ENCODE measurements at regions not wholly inside any gene's neighbourhood (a gene's known extent, or its start where the extent isn't known, plus 50 kb on each side); places are given as distances from the start of the nearest gene placed in this dataset.

GRCh38 chr18:4888251-4889040 is 308.6 kb downstream of the AKAIN1 start:
- no peak for TF ChIP-seq CTCF (IDR thresholded peaks at IDR 0.05; ENCODE audit: low read depth, low read length)
- DNase-seq (ENCODE audit: low read depth, low spot score): no peak

GRCh38 chr18:4878480-4878879 is 318.6 kb downstream of the AKAIN1 start:
- ChIA-PET POLR2A (no interaction called here), CTCF (no interaction called here)
- Histone ChIP-seq H3K4me3 (ENCODE audit: low read depth, low read length) (no peak overlapping the region), H3K9me3 (ENCODE audit: control insufficient read depth, insufficient read depth, low read length) (peaks cover 4% of the 10 kb centered on the region), H3K27ac (ENCODE audit: low read depth, low read length) (no peak overlapping the region), H3K27me3 (ENCODE audit: control insufficient read depth, insufficient read depth, low read length) (no peaks in the 10 kb centered on the region)
- no peak for DNase-seq (ENCODE audit: low read depth, low spot score)
- no peak for TF ChIP-seq CTCF (IDR thresholded peaks at IDR 0.05; ENCODE audit: low read depth, low read length)

More at GRCh38 chr18:4888251-4889040, 308.6 kb downstream of the AKAIN1 start:
- peaks cover 18% of the 10 kb centered on the region for H3K9me3 ChIP-seq (ENCODE audit: control insufficient read depth, insufficient read depth, low read length)
- ChIA-PET POLR2A (no interaction called here), CTCF (interaction anchor here (1.2 kb wide), 1 partner anchor 782 kb away, joined by 3 read pairs; no protein-coding TSS in a partner anchor)
- H3K27me3 ChIP-seq (ENCODE audit: control insufficient read depth, insufficient read depth, low read length): no peaks in the 10 kb centered on the region
- no peak overlapping the region for H3K4me3 ChIP-seq (ENCODE audit: low read depth, low read length)
- H3K27ac ChIP-seq (ENCODE audit: low read depth, low read length): no peak overlapping the region

GRCh38 chr18:4871197-4871596 is 325.9 kb downstream of the AKAIN1 start:
- Histone ChIP-seq H3K27me3 (ENCODE audit: control insufficient read depth, insufficient read depth, low read length) (no peaks in the 10 kb centered on the region), H3K9me3 (ENCODE audit: control insufficient read depth, insufficient read depth, low read length) (peaks cover 6% of the 10 kb centered on the region; the same call in 1 of the 2 replicates), H3K27ac (ENCODE audit: low read depth, low read length) (no peak overlapping the region), H3K4me3 (ENCODE audit: low read depth, low read length) (no peak overlapping the region)
- ChIA-PET POLR2A (no interaction called here), CTCF (no interaction called here)
- no peak for DNase-seq (ENCODE audit: low read depth, low spot score)
- TF ChIP-seq CTCF (IDR thresholded peaks at IDR 0.05; ENCODE audit: low read depth, low read length): no peak

- Histone ChIP-seq H3K27me3 (ENCODE audit: control insufficient read depth, insufficient read depth, low read length) (no peaks in the 10 kb centered on the region), H3K27ac (ENCODE audit: low read depth, low read length) (no peak overlapping the region), H3K9me3 (ENCODE audit: control insufficient read depth, insufficient read depth, low read length) (peaks cover 6% of the 10 kb centered on the region; the same call in 1 of the 2 replicates), H3K4me3 (ENCODE audit: low read depth, low read length) (no peak overlapping the region)
- ChIA-PET CTCF (no interaction called here), POLR2A (no interaction called here)
- no peak for TF ChIP-seq CTCF (IDR thresholded peaks at IDR 0.05; ENCODE audit: low read depth, low read length)
- DNase-seq (ENCODE audit: low read depth, low spot score): no peak
Measured at GRCh38 chr18:4870177-4870773, 326.8 kb downstream of the AKAIN1 start.

GRCh38 chr18:4869155-4869554 is 327.9 kb downstream of the AKAIN1 start:
- Histone ChIP-seq H3K27ac (ENCODE audit: low read depth, low read length) (no peak overlapping the region), H3K9me3 (ENCODE audit: control insufficient read depth, insufficient read depth, low read length) (peaks cover 6% of the 10 kb centered on the region; the same call in 1 of the 2 replicates), H3K27me3 (ENCODE audit: control insufficient read depth, insufficient read depth, low read length) (no peaks in the 10 kb centered on the region), H3K4me3 (ENCODE audit: low read depth, low read length) (no peak overlapping the region)
- ChIA-PET POLR2A (no interaction called here), CTCF (no interaction called here)
- TF ChIP-seq CTCF (IDR thresholded peaks at IDR 0.05; ENCODE audit: low read depth, low read length): no peak
- no peak for DNase-seq (ENCODE audit: low read depth, low spot score)
